ENCODE measurements at regions not wholly inside any gene's neighbourhood (a gene's known extent, or its start where the extent isn't known, plus 50 kb on each side); places are given as distances from the start of the nearest gene placed in this dataset.
"Not testable (repeated sequence)": the region's sequence is repeated elsewhere in the genome, so short reads cannot be mapped to it uniquely, and the experiment has no call there.

DNA sequence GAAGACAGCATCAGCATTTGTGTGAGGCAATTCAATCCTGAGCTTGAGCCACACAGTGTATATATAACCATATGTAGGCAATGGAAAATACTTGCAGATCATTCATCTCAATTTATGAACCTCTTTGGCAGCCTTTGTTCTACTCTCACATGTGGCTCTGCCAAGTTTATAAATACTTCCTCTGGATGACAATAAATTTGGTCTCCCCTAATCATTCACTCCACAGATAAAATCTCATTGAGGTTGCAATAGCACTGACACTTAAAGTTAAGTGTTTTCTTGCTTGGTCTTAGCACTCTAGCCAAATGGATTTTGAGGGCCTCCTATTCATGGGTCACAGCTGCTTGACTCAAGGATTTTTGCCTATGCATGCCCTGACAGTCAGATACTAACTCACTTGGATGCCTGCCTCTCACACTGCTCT is 136.6 kb upstream of the VANGL1 start:
- no peaks in the 10 kb centered on the region for H3K9me3 ChIP-seq
- H3K27me3 ChIP-seq: no peaks in the 10 kb centered on the region
- intact Hi-C loops (cut with DNase I): no loop called here
- TF ChIP-seq POLR2A (IDR thresholded peaks at IDR 0.05): no peak
- TF ChIP-seq, protein P1, sequence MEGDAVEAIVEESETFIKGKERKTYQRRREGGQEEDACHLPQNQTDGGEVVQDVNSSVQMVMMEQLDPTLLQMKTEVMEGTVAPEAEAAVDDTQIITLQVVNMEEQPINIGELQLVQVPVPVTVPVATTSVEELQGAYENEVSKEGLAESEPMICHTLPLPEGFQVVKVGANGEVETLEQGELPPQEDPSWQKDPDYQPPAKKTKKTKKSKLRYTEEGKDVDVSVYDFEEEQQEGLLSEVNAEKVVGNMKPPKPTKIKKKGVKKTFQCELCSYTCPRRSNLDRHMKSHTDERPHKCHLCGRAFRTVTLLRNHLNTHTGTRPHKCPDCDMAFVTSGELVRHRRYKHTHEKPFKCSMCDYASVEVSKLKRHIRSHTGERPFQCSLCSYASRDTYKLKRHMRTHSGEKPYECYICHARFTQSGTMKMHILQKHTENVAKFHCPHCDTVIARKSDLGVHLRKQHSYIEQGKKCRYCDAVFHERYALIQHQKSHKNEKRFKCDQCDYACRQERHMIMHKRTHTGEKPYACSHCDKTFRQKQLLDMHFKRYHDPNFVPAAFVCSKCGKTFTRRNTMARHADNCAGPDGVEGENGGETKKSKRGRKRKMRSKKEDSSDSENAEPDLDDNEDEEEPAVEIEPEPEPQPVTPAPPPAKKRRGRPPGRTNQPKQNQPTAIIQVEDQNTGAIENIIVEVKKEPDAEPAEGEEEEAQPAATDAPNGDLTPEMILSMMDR (IDR thresholded peaks at IDR 0.05): no peak
- no peak overlapping the region for H3K4me3 ChIP-seq
- H3K27ac ChIP-seq: no peak overlapping the region
- no peaks in the 10 kb centered on the region for H3K36me3 ChIP-seq
- H3K4me1 ChIP-seq: peaks cover 0 to 26% (median 0%) of the 10 kb centered on the region in 3 donors
- DNase-seq: no peak

DNA sequence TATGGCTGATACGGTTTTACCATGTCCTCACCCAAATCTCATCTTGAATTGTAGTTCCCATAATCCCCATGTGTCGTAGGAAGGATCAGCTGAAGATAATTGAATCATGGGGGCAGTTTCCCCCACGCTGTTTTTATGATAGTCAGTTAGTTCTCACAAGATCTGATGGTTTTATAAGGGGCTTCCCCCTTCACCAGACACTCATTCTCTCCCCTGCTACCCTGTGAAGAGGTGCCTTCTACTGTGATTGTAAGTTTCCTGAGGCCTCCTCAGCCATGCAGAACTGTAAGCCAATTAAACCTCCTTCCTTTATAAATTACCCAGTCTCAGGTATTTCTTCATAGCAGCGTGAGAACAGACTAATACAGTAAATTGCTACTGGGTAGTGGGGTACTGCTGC is 139.6 kb upstream of the VANGL1 start:
- H3K27ac ChIP-seq; H3K9me3 ChIP-seq; H3K4me3 ChIP-seq; intact Hi-C loops (cut with DNase I); H3K36me3 ChIP-seq; DNase-seq; H3K27me3 ChIP-seq: not testable (repeated sequence)
- peaks cover 0 to 14% (median 0%) of the 10 kb centered on the region in 3 donors for H3K4me1 ChIP-seq
- WGBS, 2 donors: 68 to 84% methylated on average over 4 of the region's 4 CpGs

DNA sequence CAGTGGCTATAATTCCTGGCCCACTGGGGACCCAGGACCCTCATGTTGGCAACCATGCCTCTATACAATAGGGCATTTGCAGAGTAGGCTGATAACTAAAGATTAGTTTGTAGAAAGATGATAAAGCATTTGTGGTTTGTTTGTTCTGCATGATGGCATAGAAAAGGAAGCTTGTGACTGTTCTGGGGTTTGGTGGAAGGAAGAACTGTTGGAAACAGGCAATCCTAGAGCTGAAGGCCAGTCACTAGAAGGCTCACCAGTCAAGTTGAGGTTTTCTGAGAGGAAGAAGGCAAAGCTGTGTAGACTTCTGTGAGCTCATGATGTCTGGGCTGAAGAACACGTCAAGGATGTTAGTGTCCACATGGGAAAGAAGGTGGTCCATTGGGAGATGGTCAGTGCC is 140.3 kb upstream of the VANGL1 start:
- 62 to 83% methylated on average over 1 of the region's 1 CpG for WGBS, 2 donors
- intact Hi-C loops (cut with DNase I): no loop called here
- Histone ChIP-seq H3K27me3 (no peaks in the 10 kb centered on the region), H3K9me3 (no peaks in the 10 kb centered on the region), H3K36me3 (no peaks in the 10 kb centered on the region), H3K27ac (no peak overlapping the region), H3K4me1 (peaks cover 0 to 11% (median 0%) of the 10 kb centered on the region in 3 donors), H3K4me3 (no peak overlapping the region)
- no peak for DNase-seq
- TF ChIP-seq, protein P1 (IDR thresholded peaks at IDR 0.05): no peak
- no peak for TF ChIP-seq POLR2A (IDR thresholded peaks at IDR 0.05)

DNA sequence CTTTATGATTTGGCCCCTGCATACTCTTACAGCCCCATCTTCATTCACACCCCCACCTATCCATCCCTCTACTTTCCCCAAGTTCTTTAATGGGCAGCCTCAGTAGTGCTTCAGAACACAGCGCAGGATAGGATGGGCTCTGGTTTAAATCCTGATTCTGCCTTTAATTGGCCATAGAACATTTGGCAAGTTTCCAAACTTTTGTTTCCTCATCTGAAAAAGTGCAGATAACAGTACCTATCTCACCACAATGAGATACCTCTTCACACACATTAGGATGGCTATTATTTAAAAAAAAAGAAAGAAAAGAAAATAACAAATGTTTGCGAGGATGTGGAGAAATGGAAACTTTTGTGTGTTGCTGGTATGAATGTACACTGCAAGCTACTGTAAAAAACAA is 142.5 kb upstream of the VANGL1 start:
- Histone ChIP-seq H3K9me3 (no peaks in the 10 kb centered on the region), H3K36me3 (no peaks in the 10 kb centered on the region), H3K27ac (no peak overlapping the region), H3K4me1 (no peaks in the 10 kb centered on the region), H3K4me3 (no peak overlapping the region), H3K27me3 (no peaks in the 10 kb centered on the region)
- no peak for TF ChIP-seq POLR2A (IDR thresholded peaks at IDR 0.05)
- TF ChIP-seq, protein P1 (IDR thresholded peaks at IDR 0.05): no peak
- DNase-seq: no peak
- WGBS, 2 donors: 91 to 97% methylated on average over 2 of the region's 2 CpGs
- intact Hi-C loops (cut with DNase I): no loop called here

DNA sequence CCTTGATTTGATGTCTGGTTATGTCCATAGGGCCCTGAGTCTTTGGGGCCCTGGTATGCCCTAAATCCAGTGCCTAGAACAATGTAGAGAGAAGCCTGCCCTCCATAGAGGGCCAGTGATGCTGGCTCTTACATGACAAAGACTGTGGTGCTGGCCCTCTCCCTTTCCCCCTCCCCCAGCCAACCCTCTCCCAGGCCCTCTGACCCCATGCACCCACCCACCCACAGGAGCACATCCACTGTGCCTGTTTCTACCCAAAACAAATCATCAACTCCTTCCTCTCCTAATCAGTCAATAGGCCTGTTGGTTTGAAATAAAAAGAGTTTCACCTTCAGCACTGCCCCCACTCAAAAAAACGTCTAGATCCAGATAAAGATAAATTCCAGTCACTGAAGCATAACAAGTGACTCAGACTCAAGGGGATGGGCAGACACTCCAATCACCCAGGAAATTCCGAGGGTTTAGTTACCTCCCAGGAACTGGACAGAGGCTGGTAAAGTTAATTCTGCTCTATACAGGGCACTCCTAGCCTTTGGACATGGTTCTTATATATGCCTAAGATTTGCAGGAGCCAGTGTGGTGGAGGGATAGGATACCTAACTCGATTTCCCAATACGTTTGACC is 144.8 kb upstream of the VANGL1 start:
- no peak for DNase-seq
- Histone ChIP-seq H3K36me3 (no peaks in the 10 kb centered on the region), H3K4me3 (no peak overlapping the region), H3K27me3 (no peaks in the 10 kb centered on the region), H3K4me1 (no peaks in the 10 kb centered on the region), H3K27ac (no peak overlapping the region), H3K9me3 (no peaks in the 10 kb centered on the region)
- WGBS, 2 donors: 58 to 59% methylated on average over 3 to 4 of the region's 4 CpGs
- no peak for TF ChIP-seq POLR2A (IDR thresholded peaks at IDR 0.05)
- TF ChIP-seq, protein P1 (IDR thresholded peaks at IDR 0.05): no peak
- intact Hi-C loops (cut with DNase I): no loop called here

DNA sequence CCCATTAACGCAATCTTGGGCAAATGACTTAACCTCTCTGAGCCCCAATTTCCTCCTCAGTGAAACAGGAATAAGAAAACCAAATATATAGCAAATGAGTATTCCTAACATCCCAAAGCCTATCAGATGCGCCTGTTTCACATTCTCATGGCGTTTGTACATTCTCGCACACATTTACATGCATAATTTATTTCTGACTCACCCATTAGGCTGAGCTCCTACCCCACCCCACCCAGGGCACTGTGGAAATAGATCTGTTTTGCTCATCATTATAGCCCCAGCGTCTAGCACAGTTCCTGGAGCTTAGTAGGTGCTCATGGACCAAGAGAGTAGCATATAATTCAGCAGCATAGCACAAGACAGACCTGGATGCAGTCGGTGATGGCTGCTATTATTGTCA is 146.1 kb upstream of the VANGL1 start:
- no peak for DNase-seq
- Histone ChIP-seq H3K27ac (no peak overlapping the region), H3K4me1 (no peaks in the 10 kb centered on the region), H3K27me3 (no peaks in the 10 kb centered on the region), H3K9me3 (no peaks in the 10 kb centered on the region), H3K4me3 (no peak overlapping the region), H3K36me3 (no peaks in the 10 kb centered on the region)
- intact Hi-C loops (cut with DNase I): no loop called here
- 55 to 70% methylated on average over 6 of the region's 6 CpGs for WGBS, 2 donors
- TF ChIP-seq, protein P1 (IDR thresholded peaks at IDR 0.05): no peak
- TF ChIP-seq POLR2A (IDR thresholded peaks at IDR 0.05): no peak

All from esophagus squamous epithelium (tissue), 5 donors.